HEK293 (cell line): ENCODE measurements at regions not wholly inside any gene's neighbourhood (a gene's known extent, or its start where the extent isn't known, plus 50 kb on each side); places are given as distances from the start of the nearest gene placed in this dataset.
"Not testable (repeated sequence)": the region's sequence is repeated elsewhere in the genome, so short reads cannot be mapped to it uniquely, and the experiment has no call there.

ENCODE experiments used
- CTCF ChIA-PET: fragments of 350-600 bp; formaldehyde crosslinking; extraction: SDS; loops from one replicate; lab custom pipeline; 2021; ENCODE audit warnings: antibody characterized with exemption; lab: Yijun Ruan, JAX
- POLR2A ChIA-PET: fragments of 300-600 bp; formaldehyde crosslinking; extraction: SDS; loops from one replicate; lab custom pipeline; 2020; ENCODE audit warnings: antibody characterized with exemption, inconsistent platforms; lab: Yijun Ruan, JAX
- H3K27ac ChIP-seq: fragments of 200-500 bp; sonication (Bioruptor generic); 2 replicates; pipeline ENCODE4 v1.5.1; 2014; ENCODE audit warnings: low read depth, low read length, control low read depth, inconsistent platforms; ENCODE audit errors: extremely low read depth
- H3K36me3 ChIP-seq, 2 experiments: fragments of 200-500 bp in 1 of 2; sonication (Bioruptor generic) in 1 of 2; 1 replicate in 1 of 2; 2 replicates in 1 of 2; pipeline ENCODE4 v1.5.1; 2014 to 2017; ENCODE audit warnings: inconsistent platforms in 2 of 2, low read length in 2 of 2; ENCODE audit not compliant: control insufficient read depth in 2 of 2, insufficient read depth in 1 of 2
- H3K4me1 ChIP-seq: fragments of 200-500 bp; sonication (Bioruptor generic); 2 replicates; pipeline ENCODE4 v1.5.1; 2014; ENCODE audit warnings: mild to moderate bottlenecking, low read length, inconsistent platforms; ENCODE audit not compliant: control insufficient read depth, insufficient read depth
- H3K4me3 ChIP-seq: 2 replicates; pipeline ENCODE4 v1.5.1; 2011; ENCODE audit warnings: low read depth, mild to moderate bottlenecking, control low read depth, low read length, moderate library complexity
- H3K9me3 ChIP-seq: fragments of 200-500 bp; sonication (Bioruptor generic); 2 replicates; pipeline ENCODE4 v1.5.1; 2014; ENCODE audit warnings: low read depth, low read length, inconsistent platforms; ENCODE audit not compliant: control insufficient read depth, insufficient read depth
- KLF10 ChIP-seq: fragments of 450-650 bp; IDR thresholded peaks from 2 replicates; pipeline ENCODE4 v1.5.1; 2018; ENCODE audit warnings: missing biosample characterization, mild to moderate bottlenecking, missing genetic modification characterization
- REPIN1 ChIP-seq: fragments of 450-650 bp; formaldehyde crosslinking; IDR thresholded peaks from 2 replicates; pipeline ENCODE4 v1.5.1; 2017; ENCODE audit warnings: missing biosample characterization, missing genetic modification characterization, low read depth
- SCRT2 ChIP-seq: fragments of 450-650 bp; formaldehyde crosslinking; IDR thresholded peaks from 2 replicates; pipeline ENCODE4 v1.5.1; 2016; ENCODE audit warnings: missing biosample characterization, missing genetic modification characterization
- ZNF121 ChIP-seq: fragments of 450-650 bp; formaldehyde crosslinking; IDR thresholded peaks from 2 replicates; pipeline ENCODE4 v1.5.1; 2016; ENCODE audit warnings: missing biosample characterization, missing genetic modification characterization
- ZNF214 ChIP-seq: fragments of 450-650 bp; formaldehyde crosslinking; IDR thresholded peaks from 2 replicates; pipeline ENCODE4 v1.5.1; 2017; ENCODE audit warnings: missing biosample characterization, mild to moderate bottlenecking, missing genetic modification characterization, borderline replicate concordance
- ZNF514 ChIP-seq: fragments of 450-650 bp; formaldehyde crosslinking; IDR thresholded peaks from 2 replicates; pipeline ENCODE4 v1.5.1; 2016; ENCODE audit warnings: missing biosample characterization, missing genetic modification characterization
- ZNF623 ChIP-seq: fragments of 450-650 bp; formaldehyde crosslinking; IDR thresholded peaks from 2 replicates; pipeline ENCODE4 v1.5.1; 2016; ENCODE audit warnings: missing biosample characterization, missing genetic modification characterization
- ZNF658 ChIP-seq: fragments of 450-650 bp; formaldehyde crosslinking; IDR thresholded peaks from 2 replicates; pipeline ENCODE4; 2016; ENCODE audit warnings: missing biosample characterization, missing genetic modification characterization
- ZNF660 ChIP-seq: fragments of 450-650 bp; IDR thresholded peaks from 2 replicates; pipeline ENCODE4 v1.5.1; 2018; ENCODE audit warnings: missing biosample characterization, mild to moderate bottlenecking, missing genetic modification characterization
- ZNF776 ChIP-seq: fragments of 450-650 bp; formaldehyde crosslinking; IDR thresholded peaks from 2 replicates; pipeline ENCODE4 v1.5.0; 2017; ENCODE audit warnings: missing biosample characterization, missing genetic modification characterization, borderline replicate concordance
- ZNF785 ChIP-seq: fragments of 450-650 bp; formaldehyde crosslinking; IDR thresholded peaks from 2 replicates; pipeline ENCODE4 v1.5.1; 2016; ENCODE audit warnings: missing biosample characterization, missing genetic modification characterization
- ZNF830 ChIP-seq: fragments of 450-650 bp; IDR thresholded peaks from 2 replicates; pipeline ENCODE4 v1.5.0; 2018; ENCODE audit warnings: missing biosample characterization, missing genetic modification characterization, low read depth, mild to moderate bottlenecking, moderate library complexity
- TF ChIP-seq, protein P1 (sequence below): fragments of 450-650 bp; formaldehyde crosslinking; IDR thresholded peaks from 2 replicates; pipeline ENCODE4 v1.5.1; 2016; ENCODE audit warnings: missing biosample characterization, missing genetic modification characterization
- TF ChIP-seq, protein P2 (sequence below): fragments of 450-650 bp; formaldehyde crosslinking; IDR thresholded peaks from 2 replicates; pipeline ENCODE4 v1.5.1; 2017; ENCODE audit warnings: missing biosample characterization, mild to moderate bottlenecking, missing genetic modification characterization, moderate library complexity
- TF ChIP-seq, protein P3 (sequence below): fragments of 450-650 bp; formaldehyde crosslinking; IDR thresholded peaks from 2 replicates; pipeline ENCODE4 v1.5.1; 2017; ENCODE audit warnings: missing biosample characterization, missing genetic modification characterization

DNA sequence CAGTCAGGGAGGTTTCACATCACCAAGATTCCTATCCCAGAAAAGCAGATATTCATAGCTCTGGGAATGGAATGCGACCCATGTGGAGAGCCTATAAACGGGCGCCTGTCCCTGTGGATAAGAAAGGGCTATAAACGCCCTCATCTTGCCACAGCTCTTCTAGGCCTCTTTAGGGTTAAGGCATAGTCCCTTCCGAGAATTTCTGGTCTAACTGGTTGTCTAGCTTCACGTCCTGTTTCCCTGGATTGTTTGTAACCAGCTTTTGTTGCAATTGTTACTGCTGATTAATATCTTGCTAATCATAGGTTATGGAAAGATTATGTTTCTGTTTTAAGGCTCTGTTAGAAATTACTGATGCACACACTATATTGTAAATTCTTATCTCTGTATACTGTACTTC lies 537.6 kb upstream of the RAG2 start:
- CTCF ChIA-PET, H3K4me3 ChIP-seq, H3K36me3 ChIP-seq, POLR2A ChIA-PET, H3K27ac ChIP-seq, H3K9me3 ChIP-seq, H3K4me1 ChIP-seq: not testable (repeated sequence)

DNA sequence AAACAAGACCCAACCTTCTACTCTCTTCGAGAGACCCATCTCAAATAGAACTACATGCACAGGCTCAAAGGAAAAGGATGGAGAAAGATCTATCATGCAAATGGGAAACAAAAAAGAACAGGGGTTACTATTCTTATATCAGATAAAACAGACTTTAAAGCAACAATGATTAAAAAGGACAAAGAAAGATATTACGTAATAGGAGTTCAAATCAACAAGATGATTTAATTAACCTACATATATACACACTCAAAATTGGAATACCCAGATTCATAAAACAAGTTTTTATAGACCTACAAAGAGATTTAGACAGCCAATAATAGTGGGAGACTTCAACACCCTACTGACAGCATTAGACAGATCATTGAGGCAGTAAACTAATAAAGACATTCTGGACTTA lies 536.6 kb upstream of the RAG2 start:
- H3K4me1 ChIP-seq, result no peaks in the 10 kb centered on the region
- H3K9me3 ChIP-seq, result no peaks in the 10 kb centered on the region
- no peak overlapping the region for H3K4me3 ChIP-seq
- H3K27ac ChIP-seq, result no peak overlapping the region
- no peaks in the 10 kb centered on the region for H3K36me3 ChIP-seq
- POLR2A ChIA-PET, result no interaction called here
- TF ChIP-seq ZNF776 (tag by site-specific recombination) (no peak), REPIN1 (tag by site-specific recombination) (no peak), ZNF830 (no peak), ZNF214 (no peak), ZNF514 (tag by site-specific recombination) (no peak)
- TF ChIP-seq, protein P1, sequence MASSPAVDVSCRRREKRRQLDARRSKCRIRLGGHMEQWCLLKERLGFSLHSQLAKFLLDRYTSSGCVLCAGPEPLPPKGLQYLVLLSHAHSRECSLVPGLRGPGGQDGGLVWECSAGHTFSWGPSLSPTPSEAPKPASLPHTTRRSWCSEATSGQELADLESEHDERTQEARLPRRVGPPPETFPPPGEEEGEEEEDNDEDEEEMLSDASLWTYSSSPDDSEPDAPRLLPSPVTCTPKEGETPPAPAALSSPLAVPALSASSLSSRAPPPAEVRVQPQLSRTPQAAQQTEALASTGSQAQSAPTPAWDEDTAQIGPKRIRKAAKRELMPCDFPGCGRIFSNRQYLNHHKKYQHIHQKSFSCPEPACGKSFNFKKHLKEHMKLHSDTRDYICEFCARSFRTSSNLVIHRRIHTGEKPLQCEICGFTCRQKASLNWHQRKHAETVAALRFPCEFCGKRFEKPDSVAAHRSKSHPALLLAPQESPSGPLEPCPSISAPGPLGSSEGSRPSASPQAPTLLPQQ (tag by site-specific recombination), result no peak
- CTCF ChIA-PET, result no interaction called here

DNA sequence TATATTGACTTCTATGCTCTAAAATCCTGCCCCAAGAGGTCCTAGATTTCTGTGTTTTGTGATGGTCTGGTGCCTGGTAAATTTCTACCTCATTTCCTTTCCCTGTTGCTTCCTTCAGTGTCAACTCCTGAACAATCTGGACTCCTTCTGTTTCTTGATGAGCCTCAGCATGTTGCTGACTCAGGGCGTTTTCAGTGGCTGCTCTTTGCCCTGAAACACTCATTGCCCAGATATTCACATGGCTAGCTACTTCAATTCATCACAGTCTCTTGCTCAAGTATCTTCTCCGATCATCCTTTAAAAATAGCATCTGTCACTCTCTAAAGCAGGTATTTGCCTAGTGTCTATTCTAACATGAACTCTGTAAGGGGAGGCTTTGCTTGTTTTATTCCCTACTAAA lies 526.3 kb upstream of the RAG2 start:
- CTCF ChIA-PET, result no interaction called here

DNA sequence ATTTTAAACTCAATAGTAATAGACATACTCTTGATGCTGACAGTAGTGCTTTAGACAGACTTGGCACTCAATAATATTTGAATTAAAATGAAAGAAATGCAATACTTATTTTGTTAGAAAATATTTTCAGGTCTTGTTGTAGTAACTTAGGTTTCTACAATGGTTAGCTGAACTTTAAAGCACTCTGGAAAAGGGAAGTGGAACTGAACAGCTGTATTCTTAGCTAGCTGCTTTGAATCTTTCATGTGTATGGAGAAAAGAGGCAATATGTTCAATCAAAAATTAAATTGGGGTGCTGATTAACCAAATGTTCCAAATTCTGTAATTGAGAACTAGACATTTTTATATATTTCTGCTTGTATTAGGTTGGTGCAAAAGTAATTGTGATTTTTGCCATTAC lies 517.9 kb upstream of the RAG2 start:
- CTCF ChIA-PET, result no interaction called here
- Histone ChIP-seq H3K4me3 (no peak overlapping the region), H3K27ac (no peak overlapping the region), H3K36me3 (no peaks in the 10 kb centered on the region), H3K9me3 (no peaks in the 10 kb centered on the region), H3K4me1 (no peaks in the 10 kb centered on the region)
- no peak for TF ChIP-seq ZNF785
- TF ChIP-seq ZNF121 (tag by site-specific recombination), result no peak
- TF ChIP-seq SCRT2 (tag by site-specific recombination), result no peak
- TF ChIP-seq ZNF658 (tag by site-specific recombination), result no peak
- TF ChIP-seq, protein P2, sequence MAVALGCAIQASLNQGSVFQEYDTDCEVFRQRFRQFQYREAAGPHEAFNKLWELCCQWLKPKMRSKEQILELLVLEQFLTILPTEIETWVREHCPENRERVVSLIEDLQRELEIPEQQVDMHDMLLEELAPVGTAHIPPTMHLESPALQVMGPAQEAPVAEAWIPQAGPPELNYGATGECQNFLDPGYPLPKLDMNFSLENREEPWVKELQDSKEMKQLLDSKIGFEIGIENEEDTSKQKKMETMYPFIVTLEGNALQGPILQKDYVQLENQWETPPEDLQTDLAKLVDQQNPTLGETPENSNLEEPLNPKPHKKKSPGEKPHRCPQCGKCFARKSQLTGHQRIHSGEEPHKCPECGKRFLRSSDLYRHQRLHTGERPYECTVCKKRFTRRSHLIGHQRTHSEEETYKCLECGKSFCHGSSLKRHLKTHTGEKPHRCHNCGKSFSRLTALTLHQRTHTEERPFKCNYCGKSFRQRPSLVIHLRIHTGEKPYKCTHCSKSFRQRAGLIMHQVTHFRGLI (tag by site-specific recombination), result no peak
- POLR2A ChIA-PET, result no interaction called here

More for the DNA sequence above, 526.3 kb upstream of the RAG2 start:
- no peaks in the 10 kb centered on the region for H3K36me3 ChIP-seq
- TF ChIP-seq KLF10 (tag by site-specific recombination) (no peak), ZNF660 (tag by site-specific recombination) (no peak), ZNF623 (tag by site-specific recombination) (no peak)
- TF ChIP-seq, protein P3, sequence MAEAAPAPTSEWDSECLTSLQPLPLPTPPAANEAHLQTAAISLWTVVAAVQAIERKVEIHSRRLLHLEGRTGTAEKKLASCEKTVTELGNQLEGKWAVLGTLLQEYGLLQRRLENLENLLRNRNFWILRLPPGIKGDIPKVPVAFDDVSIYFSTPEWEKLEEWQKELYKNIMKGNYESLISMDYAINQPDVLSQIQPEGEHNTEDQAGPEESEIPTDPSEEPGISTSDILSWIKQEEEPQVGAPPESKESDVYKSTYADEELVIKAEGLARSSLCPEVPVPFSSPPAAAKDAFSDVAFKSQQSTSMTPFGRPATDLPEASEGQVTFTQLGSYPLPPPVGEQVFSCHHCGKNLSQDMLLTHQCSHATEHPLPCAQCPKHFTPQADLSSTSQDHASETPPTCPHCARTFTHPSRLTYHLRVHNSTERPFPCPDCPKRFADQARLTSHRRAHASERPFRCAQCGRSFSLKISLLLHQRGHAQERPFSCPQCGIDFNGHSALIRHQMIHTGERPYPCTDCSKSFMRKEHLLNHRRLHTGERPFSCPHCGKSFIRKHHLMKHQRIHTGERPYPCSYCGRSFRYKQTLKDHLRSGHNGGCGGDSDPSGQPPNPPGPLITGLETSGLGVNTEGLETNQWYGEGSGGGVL (tag by site-specific recombination), result no peak
- TF ChIP-seq, all 188 proteins: peak for 0
- POLR2A ChIA-PET, result no interaction called here
- Histone ChIP-seq H3K4me3 (no peak overlapping the region), H3K27ac (no peak overlapping the region), H3K9me3 (no peaks in the 10 kb centered on the region), H3K4me1 (no peaks in the 10 kb centered on the region)
